ENCODE measurements at regions not wholly inside any gene's neighbourhood (a gene's known extent, or its start where the extent isn't known, plus 50 kb on each side); places are given as distances from the start of the nearest gene placed in this dataset.

GRCh38 chr6:14664621-14665315, 547.2 kb downstream of the CD83 start:
- TF ChIP-seq POLR2AphosphoS5 (IDR thresholded peaks at IDR 0.05; ENCODE audit: low read depth, low read length) (no peak), ZBTB33 (IDR thresholded peaks at IDR 0.05; ENCODE audit: extremely low read depth, insufficient replicate concordance, low read length) (no peak), REST (IDR thresholded peaks at IDR 0.05; ENCODE audit: low read depth) (no peak), POLR2A (IDR thresholded peaks at IDR 0.05; ENCODE audit: borderline replicate concordance, extremely low read depth, insufficient read depth, insufficient read length) (no peak), FOSL1 (IDR thresholded peaks at IDR 0.05; ENCODE audit: low read depth) (no peak), JUND (IDR thresholded peaks at IDR 0.05) (no peak), MAX (IDR thresholded peaks at IDR 0.05) (no peak), EZH2 (IDR thresholded peaks at IDR 0.05) (no peak), TCF7L2 (IDR thresholded peaks at IDR 0.05; ENCODE audit: borderline replicate concordance, extremely low read depth, insufficient read depth, insufficient read length) (no peak), SP1 (IDR thresholded peaks at IDR 0.05; ENCODE audit: low read depth) (no peak), ZNF274 (IDR thresholded peaks at IDR 0.05; ENCODE audit: low read depth, low read length) (no peak), ATF3 (IDR thresholded peaks at IDR 0.05) (no peak), YY1 (IDR thresholded peaks at IDR 0.05; ENCODE audit: extremely low read depth, insufficient replicate concordance, low read depth, low read length) (no peak)
- TF ChIP-seq, protein P1, sequence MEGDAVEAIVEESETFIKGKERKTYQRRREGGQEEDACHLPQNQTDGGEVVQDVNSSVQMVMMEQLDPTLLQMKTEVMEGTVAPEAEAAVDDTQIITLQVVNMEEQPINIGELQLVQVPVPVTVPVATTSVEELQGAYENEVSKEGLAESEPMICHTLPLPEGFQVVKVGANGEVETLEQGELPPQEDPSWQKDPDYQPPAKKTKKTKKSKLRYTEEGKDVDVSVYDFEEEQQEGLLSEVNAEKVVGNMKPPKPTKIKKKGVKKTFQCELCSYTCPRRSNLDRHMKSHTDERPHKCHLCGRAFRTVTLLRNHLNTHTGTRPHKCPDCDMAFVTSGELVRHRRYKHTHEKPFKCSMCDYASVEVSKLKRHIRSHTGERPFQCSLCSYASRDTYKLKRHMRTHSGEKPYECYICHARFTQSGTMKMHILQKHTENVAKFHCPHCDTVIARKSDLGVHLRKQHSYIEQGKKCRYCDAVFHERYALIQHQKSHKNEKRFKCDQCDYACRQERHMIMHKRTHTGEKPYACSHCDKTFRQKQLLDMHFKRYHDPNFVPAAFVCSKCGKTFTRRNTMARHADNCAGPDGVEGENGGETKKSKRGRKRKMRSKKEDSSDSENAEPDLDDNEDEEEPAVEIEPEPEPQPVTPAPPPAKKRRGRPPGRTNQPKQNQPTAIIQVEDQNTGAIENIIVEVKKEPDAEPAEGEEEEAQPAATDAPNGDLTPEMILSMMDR (IDR thresholded peaks at IDR 0.05 in 2 of 3, conservative IDR thresholded peaks at IDR 0.05 in 1 of 3; ENCODE audit: borderline replicate concordance in 1 of 3, insufficient read depth in 1 of 3, low read depth in 2 of 3, low read length in 2 of 3): no peak

All from HCT116 (cell line).